HG02678 (cell line): ENCODE measurements at regions not wholly inside any gene's neighbourhood (a gene's known extent, or its start where the extent isn't known, plus 50 kb on each side); places are given as distances from the start of the nearest gene placed in this dataset.
"Not testable (repeated sequence)": the region's sequence is repeated elsewhere in the genome, so short reads cannot be mapped to it uniquely, and the experiment has no call there.

ENCODE experiments used
- ATAC-seq: cut with Tn5 transposase; IDR thresholded peaks from one replicate; pipeline ENCODE4 v1.9.1; 2021; ENCODE audit warnings: mild to moderate bottlenecking, moderate library complexity; ENCODE audit not compliant: unreplicated experiment

GRCh38 chr6:27633221-27633688 lies 160.3 kb upstream of the ZNF184 start:
- not testable (repeated sequence) for ATAC-seq

GRCh38 chr6:27631609-27631916 lies 158.7 kb upstream of the ZNF184 start:
- no peak for ATAC-seq

- ATAC-seq, result peak; percentile 50
Observed at GRCh38 chr6:27630727-27631608, 158.1 kb upstream of the ZNF184 start.

GRCh38 chr6:27624694-27625262 lies 151.9 kb upstream of the ZNF184 start:
- ATAC-seq, result no peak

- ATAC-seq, result no peak
Observed at GRCh38 chr6:27623103-27623502, 150.2 kb upstream of the ZNF184 start.

- ATAC-seq, result no peak
Observed at GRCh38 chr6:27619436-27619835, 146.5 kb upstream of the ZNF184 start.

- ATAC-seq, result no peak
Observed at GRCh38 chr6:27617700-27618689, 145.1 kb upstream of the ZNF184 start.

GRCh38 chr6:27617046-27617687 lies 144.3 kb upstream of the ZNF184 start:
- no peak for ATAC-seq

GRCh38 chr6:27616328-27617045 lies 143.6 kb upstream of the ZNF184 start:
- no peak for ATAC-seq

- ATAC-seq, result no peak
Observed at GRCh38 chr6:27611451-27611850, 138.5 kb upstream of the ZNF184 start.

- no peak for ATAC-seq
Observed at GRCh38 chr6:27608916-27609883, 136.3 kb upstream of the ZNF184 start.

GRCh38 chr6:27605401-27606342 lies 132.8 kb upstream of the ZNF184 start:
- ATAC-seq, result no peak

- no peak for ATAC-seq
Observed at GRCh38 chr6:27604986-27605385, 132.1 kb upstream of the ZNF184 start.

GRCh38 chr6:27601668-27602254 lies 128.9 kb upstream of the ZNF184 start:
- ATAC-seq, result no peak

- ATAC-seq, result no peak
Observed at GRCh38 chr6:27599859-27600532, 127.1 kb upstream of the ZNF184 start.

GRCh38 chr6:27597031-27597567 lies 124.2 kb upstream of the ZNF184 start:
- ATAC-seq, result not testable (repeated sequence)

GRCh38 chr6:27593861-27594260 lies 121.0 kb upstream of the ZNF184 start:
- no peak for ATAC-seq
